ENCODE measurements at regions not wholly inside any gene's neighbourhood (a gene's known extent, or its start where the extent isn't known, plus 50 kb on each side); places are given as distances from the start of the nearest gene placed in this dataset.

GRCh38 chr18:30748541-30748940, 294.0 kb downstream of the DSC3 start:
- TF ChIP-seq CTCF (conservative IDR thresholded peaks at IDR 0.05; ENCODE audit: low read depth, low read length) (no peak), EZH2 (IDR thresholded peaks at IDR 0.05; ENCODE audit: borderline replicate concordance, low read depth, low read length, poor library complexity, severe bottlenecking) (no peak)

All from A673 (cell line).